ENCODE measurements at regions not wholly inside any gene's neighbourhood (a gene's known extent, or its start where the extent isn't known, plus 50 kb on each side); places are given as distances from the start of the nearest gene placed in this dataset.
"Not testable (repeated sequence)": the region's sequence is repeated elsewhere in the genome, so short reads cannot be mapped to it uniquely, and the experiment has no call there.

GRCh38 chr9:42288865-42289229 is 105.4 kb downstream of the SPATA31A6 start:
- H3K4me3 ChIP-seq; H3K4me1 ChIP-seq (ENCODE audit: low read depth); H3K36me3 ChIP-seq; H3K27me3 ChIP-seq; H3K27ac ChIP-seq; DNase-seq (ENCODE audit: low read depth in 1 of 2, low spot score in 1 of 2); H3K9me3 ChIP-seq (ENCODE audit: low read depth): not testable (repeated sequence)

GRCh38 chr9:42300124-42300523 is 116.7 kb downstream of the SPATA31A6 start:
- H3K36me3 ChIP-seq; DNase-seq (ENCODE audit: low read depth in 1 of 2, low spot score in 1 of 2); H3K27me3 ChIP-seq; H3K4me3 ChIP-seq; H3K4me1 ChIP-seq (ENCODE audit: low read depth); H3K9me3 ChIP-seq (ENCODE audit: low read depth); H3K27ac ChIP-seq: not testable (repeated sequence)

- not testable (repeated sequence) for DNase-seq (ENCODE audit: low read depth in 1 of 2, low spot score in 1 of 2); H3K4me1 ChIP-seq (ENCODE audit: low read depth); H3K36me3 ChIP-seq; H3K4me3 ChIP-seq; H3K9me3 ChIP-seq (ENCODE audit: low read depth); H3K27me3 ChIP-seq; H3K27ac ChIP-seq
Measured at GRCh38 chr9:42306625-42307024, 123.2 kb downstream of the SPATA31A6 start.

- not testable (repeated sequence) for H3K27ac ChIP-seq; H3K4me1 ChIP-seq (ENCODE audit: low read depth); H3K4me3 ChIP-seq; H3K9me3 ChIP-seq (ENCODE audit: low read depth); DNase-seq (ENCODE audit: low read depth in 1 of 2, low spot score in 1 of 2); H3K36me3 ChIP-seq; H3K27me3 ChIP-seq
Measured at GRCh38 chr9:42307449-42307848, 124.0 kb downstream of the SPATA31A6 start.

- H3K9me3 ChIP-seq (ENCODE audit: low read depth); H3K36me3 ChIP-seq; DNase-seq (ENCODE audit: low read depth in 1 of 2, low spot score in 1 of 2); H3K4me1 ChIP-seq (ENCODE audit: low read depth); H3K27ac ChIP-seq; H3K4me3 ChIP-seq; H3K27me3 ChIP-seq: not testable (repeated sequence)
Measured at GRCh38 chr9:42310972-42311371, 127.5 kb downstream of the SPATA31A6 start.

- DNase-seq (ENCODE audit: low read depth in 1 of 2, low spot score in 1 of 2); H3K9me3 ChIP-seq (ENCODE audit: low read depth); H3K4me3 ChIP-seq; H3K4me1 ChIP-seq (ENCODE audit: low read depth); H3K27ac ChIP-seq; H3K27me3 ChIP-seq; H3K36me3 ChIP-seq: not testable (repeated sequence)
Measured at GRCh38 chr9:42316026-42316425, 132.6 kb downstream of the SPATA31A6 start.

GRCh38 chr9:42317677-42318076 is 134.2 kb downstream of the SPATA31A6 start:
- H3K27me3 ChIP-seq; H3K4me3 ChIP-seq; H3K4me1 ChIP-seq (ENCODE audit: low read depth); H3K9me3 ChIP-seq (ENCODE audit: low read depth); H3K27ac ChIP-seq; H3K36me3 ChIP-seq; DNase-seq (ENCODE audit: low read depth in 1 of 2, low spot score in 1 of 2): not testable (repeated sequence)

- H3K27me3 ChIP-seq; H3K4me1 ChIP-seq (ENCODE audit: low read depth); H3K9me3 ChIP-seq (ENCODE audit: low read depth); H3K27ac ChIP-seq; H3K4me3 ChIP-seq; H3K36me3 ChIP-seq: not testable (repeated sequence)
- DNase-seq (ENCODE audit: low read depth in 1 of 2, low spot score in 1 of 2), result peak in 1 of 2 donors; percentile 7
Measured at GRCh38 chr9:42323084-42323809, 139.8 kb downstream of the SPATA31A6 start.

GRCh38 chr9:42325142-42325541 is 141.7 kb downstream of the SPATA31A6 start:
- not testable (repeated sequence) for H3K36me3 ChIP-seq; H3K4me1 ChIP-seq (ENCODE audit: low read depth); H3K4me3 ChIP-seq; DNase-seq (ENCODE audit: low read depth in 1 of 2, low spot score in 1 of 2); H3K9me3 ChIP-seq (ENCODE audit: low read depth); H3K27ac ChIP-seq; H3K27me3 ChIP-seq

GRCh38 chr9:42325561-42325960 is 142.1 kb downstream of the SPATA31A6 start:
- H3K27me3 ChIP-seq; H3K4me1 ChIP-seq (ENCODE audit: low read depth); H3K4me3 ChIP-seq; H3K9me3 ChIP-seq (ENCODE audit: low read depth); H3K36me3 ChIP-seq; H3K27ac ChIP-seq; DNase-seq (ENCODE audit: low read depth in 1 of 2, low spot score in 1 of 2): not testable (repeated sequence)

GRCh38 chr9:42326482-42326881 is 143.0 kb downstream of the SPATA31A6 start:
- DNase-seq (ENCODE audit: low read depth in 1 of 2, low spot score in 1 of 2); H3K36me3 ChIP-seq; H3K27me3 ChIP-seq; H3K4me3 ChIP-seq; H3K4me1 ChIP-seq (ENCODE audit: low read depth); H3K9me3 ChIP-seq (ENCODE audit: low read depth); H3K27ac ChIP-seq: not testable (repeated sequence)

- not testable (repeated sequence) for H3K4me3 ChIP-seq; H3K36me3 ChIP-seq; H3K4me1 ChIP-seq (ENCODE audit: low read depth); H3K27me3 ChIP-seq; H3K27ac ChIP-seq; H3K9me3 ChIP-seq (ENCODE audit: low read depth)
- DNase-seq (ENCODE audit: low read depth in 1 of 2, low spot score in 1 of 2), result peak in 1 of 2 donors; percentile 12
Measured at GRCh38 chr9:42335342-42335741, 151.9 kb downstream of the SPATA31A6 start.

- not testable (repeated sequence) for H3K4me3 ChIP-seq; H3K4me1 ChIP-seq (ENCODE audit: low read depth); H3K27me3 ChIP-seq; H3K27ac ChIP-seq; H3K36me3 ChIP-seq; DNase-seq (ENCODE audit: low read depth in 1 of 2, low spot score in 1 of 2); H3K9me3 ChIP-seq (ENCODE audit: low read depth)
Measured at GRCh38 chr9:42335984-42336657, 152.7 kb downstream of the SPATA31A6 start.

- H3K9me3 ChIP-seq (ENCODE audit: low read depth); H3K36me3 ChIP-seq; DNase-seq (ENCODE audit: low read depth in 1 of 2, low spot score in 1 of 2); H3K4me3 ChIP-seq; H3K4me1 ChIP-seq (ENCODE audit: low read depth); H3K27ac ChIP-seq; H3K27me3 ChIP-seq: not testable (repeated sequence)
Measured at GRCh38 chr9:42338275-42338674, 154.8 kb downstream of the SPATA31A6 start.
